GM12878 (cell line): ENCODE measurements at regions not wholly inside any gene's neighbourhood (a gene's known extent, or its start where the extent isn't known, plus 50 kb on each side); places are given as distances from the start of the nearest gene placed in this dataset.

Experiments used
- ATAC-seq: fragments of 200-7000 bp; cut with Tn5 transposase; 3 replicates; pipeline ENCODE4 v1.9.1; 2020; ENCODE audit warnings: mild to moderate bottlenecking, moderate library complexity
- BruUV-seq: library from RNA; stranded (reverse); fragments of 400-500 nt; replicated peaks from 2 replicates; lab custom pipeline; 2021; lab: Mats Ljungman, UMichigan
- CTCF ChIA-PET: fragments of 300-600 bp; sonication (Branson Sonifier 250); formaldehyde crosslinking; extraction: SDS; loops from one replicate; lab custom pipeline; 2021; ENCODE audit warnings: inconsistent platforms; lab: Yijun Ruan, JAX
- POLR2A ChIA-PET: fragments of 350-600 bp; formaldehyde crosslinking; extraction: SDS; loops from one replicate; lab custom pipeline; 2021; ENCODE audit warnings: inconsistent platforms; lab: Charles Lee
- RAD21 ChIA-PET: fragments of 300-600 bp; sonication (Branson Sonifier 250); formaldehyde crosslinking; loops from one replicate; lab custom pipeline; 2023; ENCODE audit warnings: antibody characterized with exemption; ENCODE audit not compliant: unreplicated experiment; lab: Charles Lee
- SMC1A ChIA-PET: fragments of 300-600 bp; sonication (Branson Sonifier 250); formaldehyde crosslinking; loops from one replicate; lab custom pipeline; 2023; ENCODE audit not compliant: unreplicated experiment, uncharacterized antibody; lab: Charles Lee
- DNase-seq: peaks from one replicate; pipeline ENCODE4 v3.0.0-alpha.2; 2011; ENCODE audit warnings: low read depth, low spot score
- FAIRE-seq: peaks from 3 replicates; lab custom pipeline; 2011; peaks lifted over from hg19 to GRCh38; lab: Jason Lieb, UNC
- H2AFZ ChIP-seq: 2 replicates; pipeline ENCODE4 v1.6.0; 2011; ENCODE audit warnings: low read depth, low read length, control low read depth; ENCODE audit not compliant: control insufficient read depth
- H3K27ac ChIP-seq: 2 replicates; pipeline ENCODE4 v1.5.1; 2011; ENCODE audit warnings: control low read depth; ENCODE audit not compliant: control insufficient read depth, insufficient read depth
- H3K27me3 ChIP-seq, 2 experiments: replicated peaks in 1 of 2; 2 replicates each; pipeline versions ENCODE4 v1.6.0 to v1.6.1; 2011; ENCODE audit warnings: low read length in 1 of 2; ENCODE audit not compliant: control insufficient read depth in 2 of 2, insufficient read depth in 2 of 2
- H3K36me3 ChIP-seq, 2 experiments: 2 replicates each; pipeline ENCODE4 v1.5.1; 2011; ENCODE audit warnings: low read length in 1 of 2; ENCODE audit not compliant: control insufficient read depth in 2 of 2, insufficient read depth in 2 of 2
- H3K4me1 ChIP-seq: 2 replicates; pipeline ENCODE4 v1.6.1; 2011; ENCODE audit warnings: mild to moderate bottlenecking, low read length, moderate library complexity, mixed read lengths; ENCODE audit not compliant: control insufficient read depth, insufficient read depth
- H3K4me2 ChIP-seq: 2 replicates; pipeline ENCODE4 v1.6.0; 2011; ENCODE audit warnings: control low read depth; ENCODE audit not compliant: control insufficient read depth, insufficient read depth
- H3K4me3 ChIP-seq: fragments of 200-600 bp; sonication (generic); 2 replicates; pipeline ENCODE4 v1.5.1; 2016
- H3K79me2 ChIP-seq: 2 replicates; pipeline ENCODE4 v1.6.0; 2011; ENCODE audit warnings: low read length; ENCODE audit not compliant: control insufficient read depth, insufficient read depth
- H3K9ac ChIP-seq: 2 replicates; pipeline ENCODE4 v1.8.0; 2011; ENCODE audit warnings: low read length, control low read depth, mixed read lengths; ENCODE audit not compliant: control insufficient read depth, insufficient read depth
- H3K9me3 ChIP-seq: replicated peaks from 3 replicates; pipeline ENCODE4 v1.5.1; 2011; ENCODE audit warnings: mild to moderate bottlenecking, low read length; ENCODE audit not compliant: control insufficient read depth, insufficient read depth
- H4K20me1 ChIP-seq: 2 replicates; pipeline ENCODE4 v1.6.0; 2011; ENCODE audit not compliant: control insufficient read depth, insufficient read depth
- BCL11A ChIP-seq: IDR thresholded peaks from 2 replicates; pipeline ENCODE4 v1.6.1; 2011; ENCODE audit warnings: low read depth, low read length
- CTCF ChIP-seq, 3 experiments: IDR thresholded peaks in 2 of 3; conservative IDR thresholded peaks in 1 of 3; 2 replicates each; pipeline ENCODE4 v1.5.1; 2011; ENCODE audit warnings: low read depth in 3 of 3, low read length in 3 of 3, mild to moderate bottlenecking in 3 of 3, control low read depth in 2 of 3, moderate library complexity in 2 of 3, inconsistent platforms in 1 of 3, mixed read lengths in 1 of 3; ENCODE audit not compliant: control insufficient read depth in 2 of 3, insufficient read depth in 1 of 3; ENCODE audit errors: extremely low read depth in 1 of 3
- FOXM1 ChIP-seq: IDR thresholded peaks from 2 replicates; pipeline ENCODE4 v1.6.1; 2012; ENCODE audit warnings: low read depth, mild to moderate bottlenecking, inconsistent platforms, low read length, moderate library complexity
- GABPA ChIP-seq: IDR thresholded peaks from 2 replicates; pipeline ENCODE4 v1.6.1; 2014; ENCODE audit warnings: antibody characterized with exemption, low read depth, mild to moderate bottlenecking, inconsistent platforms
- MYC ChIP-seq: IDR thresholded peaks from 2 replicates; pipeline ENCODE4 v1.6.1; 2011; ENCODE audit warnings: mild to moderate bottlenecking, low read length, moderate library complexity, inconsistent platforms; ENCODE audit not compliant: insufficient read depth, insufficient replicate concordance, insufficient read length, severe bottlenecking
- NR2C1 ChIP-seq: fragments of 450-650 bp; IDR thresholded peaks from 2 replicates; pipeline ENCODE4 v1.6.1; 2017; ENCODE audit warnings: antibody characterized with exemption, mild to moderate bottlenecking, moderate library complexity
- SIX5 ChIP-seq: IDR thresholded peaks from 2 replicates; pipeline ENCODE4 v1.6.1; 2011; ENCODE audit warnings: mild to moderate bottlenecking, low read depth, low read length, moderate library complexity; ENCODE audit not compliant: severe bottlenecking
- SMC3 ChIP-seq: IDR thresholded peaks from 2 replicates; pipeline ENCODE4 v1.6.1; 2011; ENCODE audit warnings: low read length, improper control_type of control experiment, borderline replicate concordance
- SPI1 ChIP-seq: IDR thresholded peaks from 2 replicates; pipeline ENCODE4 v1.6.1; 2011; ENCODE audit warnings: low read depth, mild to moderate bottlenecking, low read length, moderate library complexity, borderline replicate concordance; ENCODE audit not compliant: insufficient read depth
- SREBF1 ChIP-seq: IDR thresholded peaks from 2 replicates; pipeline ENCODE4 v1.6.1; 2012; ENCODE audit warnings: mild to moderate bottlenecking, low read length
- SUPT20H ChIP-seq: IDR thresholded peaks from 2 replicates; pipeline ENCODE4 v1.6.1; 2011; ENCODE audit warnings: low read depth, mild to moderate bottlenecking, low read length, moderate library complexity, borderline replicate concordance; ENCODE audit not compliant: control insufficient read depth
- in situ Hi-C: fragments of 300-500 bp; cut with MboI; formaldehyde crosslinking; loops from 9 replicates; pipeline ENCODE4 v1.14.3; 2018; ENCODE audit warnings: mixed read lengths
- intact Hi-C: fragments of 100-400 bp; cut with micrococcal nuclease; formaldehyde crosslinking; loops from one replicate; pipeline ENCODE4 v1.14.2; 2022; ENCODE audit not compliant: unreplicated experiment

- peak; percentile 21 to 44 (median 38); a peak in 4 of 6 replicates for TF ChIP-seq CTCF (IDR thresholded peaks at IDR 0.05 in 2 of 3, conservative IDR thresholded peaks at IDR 0.05 in 1 of 3; ENCODE audit: control insufficient read depth in 2 of 3, extremely low read depth in 1 of 3, insufficient read depth in 1 of 3, low read depth in 3 of 3, low read length in 3 of 3)
- TF ChIP-seq SMC3 = peak; percentile 43; the same call in 1 of the 2 replicates
- TF ChIP-seq SREBF1 = no peak
Observed at GRCh38 chr1:14094611-14095400, 394.8 kb downstream of the PRDM2 start (continued).

- ChIA-PET CTCF (no interaction called here), POLR2A (no interaction called here), RAD21 (no interaction called here)
- no peak overlapping the region for H3K4me2 ChIP-seq
- no peaks in the 10 kb centered on the region for H3K36me3 ChIP-seq
- no peak for ATAC-seq
- no peak overlapping the region for H3K9ac ChIP-seq
- no TSS peak for BruUV-seq
- DNase-seq = no peak
- no peak overlapping the region for H3K4me3 ChIP-seq
- TF ChIP-seq MYC = no peak
- no peak for TF ChIP-seq SIX5
- no peak for TF ChIP-seq SPI1
- TF ChIP-seq GABPA = no peak
- TF ChIP-seq SMC3 = no peak
- TF ChIP-seq FOXM1 = no peak
- TF ChIP-seq SUPT20H = no peak
- TF ChIP-seq NR2C1 = no peak
- TF ChIP-seq BCL11A = no peak
- TF ChIP-seq, all 136 proteins: peak for 0
- Histone ChIP-seq H3K27me3 (no peaks in the 10 kb centered on the region), H3K79me2 (no peaks in the 10 kb centered on the region), H2AFZ (no peak overlapping the region), H3K9me3 (no peaks in the 10 kb centered on the region), H3K4me1 (no peaks in the 10 kb centered on the region), H4K20me1 (no peaks in the 10 kb centered on the region), H3K27ac (no peak overlapping the region)
- in situ Hi-C loops (no loop called here), intact Hi-C loops (no loop called here)
- FAIRE-seq = no peak
- SMC1A ChIA-PET = no interaction called here
Observed at GRCh38 chr1:14098294-14098913, 398.4 kb downstream of the PRDM2 start.
